Activated T-cell treated with anti-CD3 and anti-CD28 coated beads for 4 hours (primary cell): ENCODE measurements at regions not wholly inside any gene's neighbourhood (a gene's known extent, or its start where the extent isn't known, plus 50 kb on each side); places are given as distances from the start of the nearest gene placed in this dataset.

Source experiments
- DNase-seq: peaks from one replicate; pipeline ENCODE4 v3.0.0-alpha.2; 2020

- no peak for DNase-seq
These were observed 1101.7 kb upstream of the GHITM start for GRCh38 chr10:83037653-83038052.

- DNase-seq: no peak
These were observed 1100.7 kb upstream of the GHITM start for GRCh38 chr10:83038631-83039030.

GRCh38 chr10:83045731-83046130 is 1093.6 kb upstream of the GHITM start:
- DNase-seq: no peak

GRCh38 chr10:83050815-83051214 is 1088.5 kb upstream of the GHITM start:
- DNase-seq: no peak

- DNase-seq: no peak
These were observed 1076.4 kb upstream of the GHITM start for GRCh38 chr10:83062871-83063270.

GRCh38 chr10:83073472-83073871 is 1065.8 kb upstream of the GHITM start:
- DNase-seq: no peak

- DNase-seq: no peak
These were observed 1064.1 kb upstream of the GHITM start for GRCh38 chr10:83075016-83075814.

- no peak for DNase-seq
These were observed 1063.4 kb upstream of the GHITM start for GRCh38 chr10:83075815-83076355.

GRCh38 chr10:83076443-83076842 is 1062.9 kb upstream of the GHITM start:
- DNase-seq: no peak

GRCh38 chr10:83078160-83078559 is 1061.1 kb upstream of the GHITM start:
- DNase-seq: no peak

GRCh38 chr10:83078645-83079044 is 1060.7 kb upstream of the GHITM start:
- no peak for DNase-seq

- no peak for DNase-seq
These were observed 1055.5 kb upstream of the GHITM start for GRCh38 chr10:83083831-83084230.

- no peak for DNase-seq
These were observed 1050.0 kb upstream of the GHITM start for GRCh38 chr10:83089335-83089734.

GRCh38 chr10:83104616-83105015 is 1034.7 kb upstream of the GHITM start:
- no peak for DNase-seq

- no peak for DNase-seq
These were observed 1030.6 kb upstream of the GHITM start for GRCh38 chr10:83108565-83109333.

- no peak for DNase-seq
These were observed 1020.0 kb upstream of the GHITM start for GRCh38 chr10:83119346-83119745.

- no peak for DNase-seq
These were observed 1017.0 kb upstream of the GHITM start for GRCh38 chr10:83122336-83122735.

- DNase-seq: no peak
These were observed 1011.2 kb upstream of the GHITM start for GRCh38 chr10:83127942-83128575.

GRCh38 chr10:83140811-83141210 is 998.5 kb upstream of the GHITM start:
- DNase-seq: no peak

- DNase-seq: no peak
These were observed 997.2 kb upstream of the GHITM start for GRCh38 chr10:83142074-83142563.

- no peak for DNase-seq
These were observed 994.8 kb upstream of the GHITM start for GRCh38 chr10:83144461-83144860.

- DNase-seq: no peak
These were observed 985.6 kb upstream of the GHITM start for GRCh38 chr10:83153714-83154113.

- no peak for DNase-seq
These were observed 975.2 kb upstream of the GHITM start for GRCh38 chr10:83164156-83164555.
